HG02759 (cell line): ENCODE measurements at regions not wholly inside any gene's neighbourhood (a gene's known extent, or its start where the extent isn't known, plus 50 kb on each side); places are given as distances from the start of the nearest gene placed in this dataset.

Source experiments
- ATAC-seq: cut with Tn5 transposase; IDR thresholded peaks from one replicate; pipeline ENCODE4 v1.9.1; 2021; ENCODE audit warnings: mild to moderate bottlenecking, moderate library complexity; ENCODE audit not compliant: unreplicated experiment

DNA sequence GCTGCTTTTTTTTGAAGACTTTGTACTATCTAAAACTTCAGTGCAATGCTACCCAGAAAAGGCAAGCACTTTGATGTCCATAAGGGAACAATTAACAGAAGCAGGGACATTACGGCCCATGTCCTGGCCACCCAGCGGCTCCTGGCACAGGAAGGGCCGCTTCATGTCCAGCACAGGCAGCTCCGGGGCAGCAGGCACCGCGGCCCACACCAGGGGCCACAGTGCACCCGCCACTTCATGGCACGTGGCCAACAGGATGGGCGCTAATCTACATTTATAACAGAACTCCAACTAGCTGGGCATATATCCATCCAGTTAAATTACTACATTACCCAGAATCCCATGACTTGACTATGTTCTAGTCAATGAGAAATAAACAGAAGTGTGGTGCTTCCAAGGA, 198.2 kb upstream of the ID4 start:
- ATAC-seq: no peak

DNA sequence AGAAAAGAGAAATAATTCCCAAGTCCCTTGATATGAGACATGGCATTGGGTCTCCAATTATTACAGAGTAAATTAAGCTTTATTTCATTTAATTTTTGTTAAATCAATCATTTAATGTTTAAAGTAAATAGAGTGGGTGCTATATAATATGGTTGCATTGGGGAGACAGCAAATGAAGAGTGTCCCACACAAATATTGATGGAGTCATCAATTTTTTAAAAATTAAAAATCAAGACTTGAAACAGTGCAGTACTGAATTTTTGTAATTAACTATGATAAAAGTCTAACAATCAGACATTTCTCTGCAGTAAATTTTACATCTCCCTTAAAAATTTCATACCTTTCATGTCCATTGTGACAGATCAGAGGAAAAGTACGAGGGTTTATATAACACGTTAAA, 193.9 kb upstream of the ID4 start:
- no peak for ATAC-seq

DNA sequence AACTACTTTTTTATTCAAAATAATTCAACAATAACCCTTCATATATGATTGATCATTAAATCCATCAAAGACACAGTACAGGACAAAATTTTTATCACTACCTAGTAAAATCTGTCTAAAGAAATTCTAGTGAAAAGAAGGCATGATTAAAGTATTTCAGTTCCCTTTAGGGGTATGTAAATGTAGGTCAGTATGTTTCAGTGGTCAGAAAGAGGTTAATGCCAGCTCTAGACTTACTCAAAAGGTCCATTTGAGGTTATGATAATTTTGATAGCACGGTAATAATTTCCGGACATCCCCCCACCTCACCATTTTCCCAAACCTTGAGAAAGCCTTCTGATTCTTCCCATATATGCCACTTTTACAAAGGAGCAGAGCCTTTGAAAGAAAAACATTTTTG, 193.5 kb upstream of the ID4 start:
- ATAC-seq: no peak

DNA sequence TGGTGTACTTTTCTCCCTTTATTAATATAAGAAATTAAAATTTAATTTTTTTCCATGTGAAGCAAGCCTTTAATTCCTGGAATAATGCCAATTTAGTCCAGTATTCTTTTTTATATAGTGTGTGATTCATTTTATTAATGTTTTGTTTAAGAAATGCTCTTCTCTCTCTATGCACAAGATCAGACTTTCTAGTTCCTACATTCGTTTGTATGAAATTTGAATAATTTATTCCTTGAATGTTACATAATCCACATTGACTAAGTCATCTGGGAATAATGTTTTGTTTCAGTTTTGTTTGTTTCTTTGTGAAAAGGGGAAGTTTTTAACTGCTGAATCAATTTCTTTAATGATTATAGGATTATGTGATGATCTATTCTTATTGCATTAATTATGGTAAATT, 181.4 kb upstream of the ID4 start:
- no peak for ATAC-seq

DNA sequence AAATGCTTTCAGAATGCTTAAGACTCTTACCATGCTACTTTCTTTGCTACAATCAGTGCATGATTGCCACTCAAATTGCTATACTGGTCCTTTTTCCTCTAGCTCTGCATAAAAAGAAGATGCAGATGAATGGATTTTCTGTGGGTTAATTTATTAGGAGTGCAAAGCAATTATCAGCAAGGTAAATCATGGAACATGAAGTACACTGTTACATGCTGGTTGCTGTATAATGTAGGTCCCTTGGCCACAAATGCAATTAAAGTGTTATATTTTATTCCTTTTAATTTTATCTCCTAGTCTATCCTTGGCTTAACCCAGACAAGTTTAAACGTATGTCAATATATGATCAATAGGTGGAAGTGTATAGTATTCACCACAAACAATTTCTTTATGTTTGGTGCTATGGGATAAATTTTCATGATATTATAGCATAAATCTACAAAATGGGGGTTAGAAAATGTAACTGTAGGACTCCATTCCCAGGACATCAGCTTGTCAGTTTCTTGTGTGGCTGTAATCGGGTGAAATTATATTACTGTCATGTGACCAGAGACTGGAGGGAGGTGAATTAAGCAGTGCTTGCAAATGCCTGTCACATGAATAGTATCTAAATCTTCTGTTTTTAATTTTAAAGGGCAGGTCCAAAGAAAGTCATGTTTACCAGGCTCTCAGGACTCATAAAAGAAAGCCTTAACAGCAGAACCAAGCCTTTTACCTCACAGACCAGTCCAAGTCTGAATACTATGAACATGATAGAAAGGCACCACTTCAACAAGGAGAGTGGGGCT, 176.9 kb upstream of the ID4 start:
- no peak for ATAC-seq

DNA sequence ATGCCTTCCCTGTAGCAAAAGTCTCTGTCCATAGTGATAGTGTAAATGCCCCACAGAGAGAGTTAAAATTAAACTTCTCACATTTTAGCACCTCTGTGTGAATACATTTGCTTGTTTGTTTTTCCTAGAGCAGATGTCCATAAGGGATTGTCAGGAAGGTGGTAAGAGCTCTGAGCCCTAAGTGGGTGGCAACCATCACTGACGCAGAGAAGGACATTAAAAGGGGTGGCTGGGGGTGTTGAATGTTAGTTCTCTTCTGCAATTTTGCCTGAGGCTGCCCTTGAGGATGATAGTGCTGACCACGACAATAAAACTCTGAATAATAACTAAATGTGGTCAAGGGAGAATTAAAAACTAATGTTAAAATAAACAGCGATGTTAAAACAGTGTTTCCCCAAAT, 174.3 kb upstream of the ID4 start:
- no peak for ATAC-seq

DNA sequence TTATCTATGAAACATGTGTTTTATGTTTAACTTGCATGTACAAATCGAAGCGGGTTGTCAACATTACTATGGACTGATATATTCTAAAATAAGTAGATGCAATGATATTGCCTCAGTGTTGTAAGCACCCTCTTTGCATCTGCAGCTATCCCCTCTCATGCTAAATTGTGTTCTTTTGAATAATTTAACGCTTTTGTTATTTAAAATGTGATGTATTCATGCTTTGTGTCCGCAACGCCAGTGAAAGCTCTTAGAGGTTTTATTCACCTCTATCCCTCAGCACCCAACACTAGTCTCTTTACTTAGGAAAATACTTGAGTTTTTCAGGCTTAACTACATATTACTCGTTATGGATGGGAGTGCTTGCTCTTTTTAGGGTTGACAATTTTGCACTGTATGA, 173.7 kb upstream of the ID4 start:
- ATAC-seq: no peak

DNA sequence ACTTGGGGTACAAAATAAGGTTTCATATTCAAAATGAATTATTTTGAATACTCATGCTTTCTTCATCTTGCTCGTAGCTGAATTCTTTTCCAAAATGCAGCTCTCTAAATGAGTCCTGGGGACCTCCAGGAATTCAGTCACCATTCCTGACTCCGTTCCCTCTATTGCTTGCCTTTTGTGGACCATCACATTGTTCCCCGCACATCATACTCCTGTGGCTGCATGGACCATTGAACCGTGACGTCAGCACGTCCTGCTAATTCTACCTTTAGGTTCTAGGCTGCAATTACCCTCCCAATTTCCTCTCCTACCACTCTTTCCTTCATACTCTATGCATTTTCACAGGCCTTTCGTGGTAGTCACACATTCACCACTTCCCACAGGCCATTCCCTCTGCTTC, 173.1 kb upstream of the ID4 start:
- no peak for ATAC-seq

DNA sequence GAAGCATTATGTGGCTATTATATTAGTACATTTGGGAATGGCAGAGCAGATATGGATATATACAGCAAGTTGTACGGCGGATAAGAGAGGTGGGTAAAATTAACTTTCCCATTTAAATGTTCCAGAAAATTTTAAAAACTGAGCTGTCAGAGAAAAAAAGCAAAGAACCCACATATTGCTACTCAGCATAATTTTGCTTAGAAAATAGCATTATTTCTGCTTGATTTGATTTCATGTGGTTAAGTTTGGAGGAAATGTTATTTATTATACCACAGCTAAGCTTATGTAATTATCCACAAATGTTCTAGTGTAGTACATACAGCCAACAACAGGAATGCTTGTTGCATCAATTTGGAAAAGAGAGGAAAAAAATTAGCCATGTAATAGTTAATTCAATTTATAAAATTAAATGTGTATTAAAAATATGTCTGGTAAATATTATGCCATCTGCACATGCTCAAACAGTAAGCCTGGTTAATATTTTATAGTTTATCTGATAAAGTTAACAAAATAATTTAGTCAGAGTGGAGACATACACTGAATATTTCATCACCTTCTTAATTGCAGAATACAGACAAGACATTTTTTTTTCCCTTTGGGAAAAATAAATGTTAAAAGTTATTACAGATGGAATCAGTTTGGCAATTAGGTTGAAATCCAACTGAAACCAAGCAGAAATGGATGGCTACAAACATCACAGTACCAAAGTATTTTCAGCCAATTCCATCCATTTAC, 172.1 kb upstream of the ID4 start:
- ATAC-seq: no peak

DNA sequence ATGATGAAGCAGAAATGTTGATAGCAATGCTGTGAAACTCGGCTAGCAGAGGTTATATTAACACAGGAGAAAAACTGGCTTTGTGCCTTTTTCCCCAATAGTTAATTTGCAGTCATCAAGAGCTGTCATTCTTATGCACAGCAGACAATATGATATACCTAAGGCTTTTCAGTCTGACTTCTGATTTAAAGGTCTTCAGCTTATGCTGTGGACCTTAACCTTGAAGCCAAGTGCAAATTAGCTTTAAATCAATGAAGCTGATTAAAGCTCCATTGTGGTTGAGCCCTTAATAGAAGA, 171.6 kb upstream of the ID4 start:
- ATAC-seq: no peak

DNA sequence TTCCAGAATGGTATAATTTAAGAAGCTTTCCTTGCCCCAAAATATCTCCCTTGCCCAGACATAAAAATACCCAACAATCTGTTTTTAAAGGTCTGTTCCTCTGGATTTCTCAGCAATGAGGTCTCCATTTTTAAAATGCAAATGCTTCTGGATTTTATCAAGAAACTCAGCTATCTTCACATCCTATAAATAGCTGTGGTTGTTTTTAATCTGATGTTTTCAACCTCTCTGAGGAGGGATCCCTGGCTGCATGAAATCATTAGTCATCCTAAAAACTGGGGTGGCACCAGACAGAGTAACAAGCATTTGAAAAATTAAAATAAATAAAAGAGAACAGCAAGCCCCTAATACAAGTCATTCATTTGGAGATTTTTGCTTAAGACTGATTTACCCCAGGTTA, 168.5 kb upstream of the ID4 start:
- no peak for ATAC-seq

DNA sequence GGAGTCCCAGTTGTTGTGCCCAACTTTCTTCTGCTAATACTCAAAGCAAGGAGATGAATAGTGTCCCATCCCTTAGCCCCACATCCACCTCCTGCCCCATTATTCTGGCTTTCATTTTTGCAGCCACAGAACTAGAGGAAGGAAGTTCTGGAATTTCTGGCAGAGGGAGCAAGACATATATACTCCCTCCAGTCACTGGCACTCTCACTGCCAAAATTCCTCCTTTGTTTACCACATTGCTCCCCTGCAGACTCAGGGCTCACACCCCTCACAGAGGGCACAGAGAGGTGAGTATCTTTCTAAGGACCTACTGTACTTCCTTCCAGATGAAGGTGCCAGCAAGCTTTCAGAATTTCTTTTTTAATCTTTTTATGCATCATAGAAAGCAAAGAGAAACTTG, 168.0 kb upstream of the ID4 start:
- no peak for ATAC-seq

DNA sequence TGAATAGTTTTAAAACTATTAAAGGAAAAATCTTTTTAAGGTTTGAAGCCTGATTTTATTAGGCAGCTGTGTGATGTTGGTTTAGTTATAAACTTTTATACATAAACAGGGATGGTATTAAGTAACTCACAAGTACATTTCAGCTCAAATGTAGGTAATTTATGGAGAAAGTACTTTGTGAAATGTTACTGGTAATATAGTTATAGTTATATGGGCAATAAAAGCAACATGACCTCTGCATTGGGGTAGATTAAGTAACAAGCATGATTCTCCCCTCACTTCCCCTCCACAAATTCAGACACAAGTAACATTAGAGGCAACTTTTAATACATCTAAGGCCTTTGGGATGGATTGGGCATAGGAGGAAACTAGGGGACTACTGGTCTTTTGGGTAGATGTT, 154.3 kb upstream of the ID4 start:
- ATAC-seq: no peak

DNA sequence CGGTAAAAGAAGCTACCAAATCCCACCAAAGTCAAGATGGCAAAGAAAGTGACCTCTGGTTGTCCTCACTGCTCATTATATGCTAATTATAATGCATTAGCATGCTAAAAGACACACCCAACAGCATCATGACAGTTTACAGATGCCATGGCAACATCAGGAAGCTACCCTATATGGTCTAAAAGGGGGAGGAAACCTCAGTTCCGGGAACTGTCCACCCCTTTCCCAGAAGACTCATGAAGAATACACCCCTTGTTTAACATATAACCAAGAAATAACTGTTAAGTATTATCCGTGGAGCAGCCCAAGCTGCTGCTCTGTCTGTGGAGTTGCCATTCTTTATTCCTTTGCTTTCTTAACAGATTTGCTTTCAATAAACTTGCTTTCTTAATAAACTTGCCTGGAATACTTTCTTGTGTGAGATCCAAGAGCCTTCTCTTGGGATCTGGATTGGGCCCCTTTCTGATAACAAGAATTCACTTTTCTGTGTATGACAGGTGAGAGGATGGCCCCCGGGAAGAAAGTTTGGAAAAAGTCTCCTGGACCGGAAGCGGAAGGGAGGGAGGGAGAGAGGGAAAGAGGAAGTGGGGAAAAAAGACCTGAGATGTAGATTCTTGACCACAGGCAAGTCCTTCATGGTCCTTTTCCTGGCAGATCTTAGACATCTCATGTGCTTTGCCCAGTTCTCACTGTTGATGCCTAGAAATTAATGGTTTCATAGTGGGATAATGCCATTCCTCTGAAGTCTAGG, 146.7 kb upstream of the ID4 start:
- ATAC-seq: no peak

DNA sequence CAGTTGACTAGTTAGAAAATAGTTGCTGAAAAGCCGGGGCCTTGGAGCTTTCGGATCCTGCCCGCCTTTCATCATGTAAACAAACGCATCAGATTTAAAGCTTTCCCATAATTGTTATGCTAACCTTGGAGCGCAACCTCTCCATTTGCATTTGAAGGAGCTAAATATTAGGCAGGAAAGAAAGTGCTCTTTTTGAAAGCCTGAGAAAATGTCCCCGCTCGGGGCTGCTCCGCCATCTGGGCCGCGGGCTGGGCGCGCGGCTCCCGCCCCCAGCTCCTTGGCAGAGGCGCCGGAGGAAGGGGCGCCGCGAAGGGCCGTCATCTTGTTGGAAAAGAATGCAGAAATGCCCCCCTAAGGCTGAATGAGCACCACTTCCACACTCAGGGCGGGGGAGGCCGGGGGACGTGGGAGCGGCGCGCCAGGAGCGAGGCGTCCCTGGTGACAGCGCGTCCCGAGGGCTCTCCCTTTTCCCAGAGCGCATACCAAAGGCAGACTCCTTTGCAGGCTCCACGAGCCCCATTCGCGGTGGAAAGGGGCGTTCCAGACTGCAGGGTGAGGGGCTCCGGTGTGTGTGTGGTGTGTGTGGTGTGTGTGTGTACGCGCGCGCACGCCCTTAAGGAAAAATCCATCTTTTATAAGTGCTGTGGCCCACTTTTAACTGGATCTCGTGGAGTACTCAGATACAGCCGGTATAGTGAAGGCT, 145.6 kb upstream of the ID4 start:
- ATAC-seq: no peak

DNA sequence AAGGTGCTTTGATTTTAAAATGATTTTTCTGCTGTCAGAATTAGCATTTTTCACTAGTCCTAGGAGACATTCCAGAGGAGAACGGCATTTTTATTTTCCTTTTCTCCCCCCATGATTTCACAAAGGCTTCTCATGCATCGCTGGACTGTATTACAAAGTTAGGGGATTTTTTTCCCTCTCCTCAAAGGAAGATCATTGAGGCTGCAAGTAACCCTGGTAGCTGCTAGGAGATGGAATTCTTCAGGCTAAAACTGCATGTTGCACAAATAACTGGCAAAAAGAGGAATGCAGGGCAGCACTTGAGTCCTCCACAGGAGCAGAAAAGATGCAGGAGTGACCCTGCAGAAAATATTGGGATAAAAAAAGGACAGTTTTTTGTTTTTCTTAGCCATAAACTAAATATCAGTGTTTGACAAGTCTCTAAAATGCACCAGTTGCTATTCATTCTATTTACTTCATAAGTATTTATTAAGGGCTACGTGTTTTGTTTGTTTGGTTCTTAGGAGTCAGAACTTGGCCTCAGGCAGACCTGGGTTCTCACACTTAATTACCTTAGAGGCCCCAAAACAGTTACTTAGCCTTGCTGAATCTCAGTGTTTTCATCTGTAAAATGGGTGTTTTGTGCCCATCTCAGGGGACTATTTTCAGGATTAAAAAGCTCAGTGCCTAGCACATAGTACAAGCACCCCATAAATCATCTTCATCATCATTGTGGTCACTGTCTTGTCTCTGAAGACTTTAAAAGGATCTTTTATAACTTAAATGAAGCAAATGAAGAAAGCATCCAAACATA, 144.5 kb upstream of the ID4 start:
- ATAC-seq: no peak

DNA sequence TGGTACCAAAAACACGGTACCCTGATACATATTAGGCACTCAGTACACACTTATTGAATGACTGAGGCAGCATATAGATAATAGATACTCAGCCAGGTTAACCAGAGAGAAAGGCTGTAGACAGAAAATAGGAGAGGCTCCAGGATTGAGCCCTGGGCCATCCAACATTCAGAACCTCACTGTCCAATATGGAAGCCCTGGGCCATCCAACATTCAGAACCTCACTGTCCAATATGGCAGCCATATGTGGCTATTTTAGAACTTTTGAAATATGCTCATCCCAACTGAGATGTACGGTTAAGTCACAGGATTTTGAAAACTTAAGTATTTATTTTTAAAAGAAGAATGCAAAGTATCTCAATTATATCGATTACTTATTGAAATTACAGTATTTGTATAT, 142.5 kb upstream of the ID4 start:
- ATAC-seq: no peak

DNA sequence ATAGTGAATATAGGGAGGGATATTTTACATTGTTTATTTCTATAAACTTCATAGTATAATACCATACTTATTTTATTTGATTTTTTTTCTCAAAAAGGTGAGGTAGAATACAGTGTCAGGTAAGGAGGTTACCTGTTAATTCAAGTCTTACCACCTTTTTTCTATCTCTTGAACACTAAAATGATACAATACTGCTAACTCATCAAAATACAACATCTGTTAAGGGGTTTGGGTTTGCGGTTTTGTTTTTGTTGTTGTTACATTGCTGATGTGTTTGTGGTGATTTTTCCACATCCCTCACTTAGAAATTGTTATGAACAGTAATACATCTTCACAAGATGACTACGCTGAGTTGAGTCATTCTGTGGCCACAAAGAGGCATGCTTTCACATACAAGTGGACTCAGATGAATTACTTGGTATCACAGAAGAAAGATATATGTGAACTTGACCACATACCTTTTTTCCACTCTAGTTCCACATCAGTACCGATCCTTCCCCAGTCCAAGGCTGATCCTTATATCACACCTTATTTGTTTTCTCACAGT, 139.4 kb upstream of the ID4 start:
- no peak for ATAC-seq

DNA sequence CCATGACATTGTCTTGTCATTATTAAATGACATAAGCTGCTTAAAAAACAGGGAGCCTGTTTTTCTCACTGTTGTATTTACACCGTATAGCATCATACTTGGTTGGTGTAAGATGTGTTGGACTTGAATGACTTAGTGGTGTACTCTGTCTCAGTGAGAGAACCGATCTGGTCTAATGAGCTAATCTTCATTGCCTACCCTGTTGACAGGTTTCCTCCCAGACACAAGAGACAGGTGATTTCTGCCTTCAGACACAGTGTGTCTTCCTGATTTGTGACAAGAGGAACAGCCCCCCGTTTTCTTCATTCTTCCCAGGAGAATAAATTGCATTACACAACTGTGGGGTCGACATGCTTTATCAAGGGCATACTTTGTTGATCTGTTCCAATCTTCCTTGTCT, 137.2 kb upstream of the ID4 start:
- no peak for ATAC-seq

DNA sequence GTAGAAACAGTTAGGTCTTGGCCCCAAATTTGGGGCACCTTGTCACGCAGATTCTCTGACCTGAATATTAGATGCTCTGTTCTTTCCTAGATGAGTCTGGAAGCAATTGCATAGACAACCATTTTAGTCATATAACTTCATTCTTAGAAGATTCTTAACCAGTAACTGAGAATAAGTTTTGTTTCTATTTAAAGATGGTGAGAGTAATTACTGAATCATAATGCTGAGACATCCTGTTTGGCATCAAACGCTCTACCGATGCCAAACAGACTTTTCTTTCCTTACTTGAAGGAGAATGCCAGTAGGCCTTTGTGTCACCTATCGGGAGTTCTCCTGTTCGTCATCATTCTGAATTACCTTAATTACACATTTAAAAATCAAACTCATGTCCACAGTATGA, 131.6 kb upstream of the ID4 start:
- ATAC-seq: no peak
